HFF-Myc (cell line): ENCODE measurements at regions not wholly inside any gene's neighbourhood (a gene's known extent, or its start where the extent isn't known, plus 50 kb on each side); places are given as distances from the start of the nearest gene placed in this dataset.

Source experiments
- DNase-seq: peaks from one replicate; pipeline ENCODE4 v3.0.0-alpha.2; 2011; ENCODE audit warnings: low read depth; ENCODE audit errors: extremely low read depth
- H3K4me3 ChIP-seq: replicated peaks from 2 replicates; pipeline ENCODE4 v1.5.1; 2011; ENCODE audit warnings: low read depth, mild to moderate bottlenecking, control low read depth, low read length
- CTCF ChIP-seq: IDR thresholded peaks from 2 replicates; pipeline ENCODE4 v1.5.1; 2012; ENCODE audit warnings: mild to moderate bottlenecking, low read depth, low read length, control low read depth; ENCODE audit errors: missing control alignments

GRCh38 chr2:175478096-175478768 lies 296.7 kb upstream of the ATP5MC3 start:
- no peak for DNase-seq
- TF ChIP-seq CTCF, result no peak
- no peak overlapping the region for H3K4me3 ChIP-seq

- TF ChIP-seq CTCF, result no peak
- DNase-seq, result no peak
Measured at GRCh38 chr2:175476948-175477347, 295.4 kb upstream of the ATP5MC3 start.

DNA sequence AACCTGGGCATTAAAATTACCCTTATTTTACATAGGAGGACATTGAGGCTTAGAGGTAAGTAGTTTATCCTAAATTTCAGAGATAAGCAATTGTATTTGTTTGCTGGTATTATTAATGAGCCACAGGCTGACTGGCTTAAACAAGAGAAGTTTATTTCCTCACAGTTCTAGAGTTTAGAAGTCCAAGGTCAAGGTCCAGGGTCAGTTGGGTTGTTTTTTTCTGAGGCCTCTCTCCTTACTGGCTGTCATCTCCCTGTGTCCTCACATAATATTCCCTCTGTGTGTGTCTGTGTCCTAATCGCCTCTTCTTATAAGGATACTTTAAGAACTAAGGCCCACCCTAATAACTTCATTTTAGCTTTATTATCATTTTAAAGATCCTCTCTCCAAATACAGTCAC lies 294.9 kb upstream of the ATP5MC3 start:
- no peak for DNase-seq
- no peak overlapping the region for H3K4me3 ChIP-seq
- TF ChIP-seq CTCF, result no peak

More at GRCh38 chr2:175476948-175477347, 295.4 kb upstream of the ATP5MC3 start:
- no peak overlapping the region for H3K4me3 ChIP-seq

GRCh38 chr2:175475130-175475529 lies 293.6 kb upstream of the ATP5MC3 start:
- no peak for DNase-seq
- TF ChIP-seq CTCF, result no peak
- H3K4me3 ChIP-seq, result no peak overlapping the region

DNA sequence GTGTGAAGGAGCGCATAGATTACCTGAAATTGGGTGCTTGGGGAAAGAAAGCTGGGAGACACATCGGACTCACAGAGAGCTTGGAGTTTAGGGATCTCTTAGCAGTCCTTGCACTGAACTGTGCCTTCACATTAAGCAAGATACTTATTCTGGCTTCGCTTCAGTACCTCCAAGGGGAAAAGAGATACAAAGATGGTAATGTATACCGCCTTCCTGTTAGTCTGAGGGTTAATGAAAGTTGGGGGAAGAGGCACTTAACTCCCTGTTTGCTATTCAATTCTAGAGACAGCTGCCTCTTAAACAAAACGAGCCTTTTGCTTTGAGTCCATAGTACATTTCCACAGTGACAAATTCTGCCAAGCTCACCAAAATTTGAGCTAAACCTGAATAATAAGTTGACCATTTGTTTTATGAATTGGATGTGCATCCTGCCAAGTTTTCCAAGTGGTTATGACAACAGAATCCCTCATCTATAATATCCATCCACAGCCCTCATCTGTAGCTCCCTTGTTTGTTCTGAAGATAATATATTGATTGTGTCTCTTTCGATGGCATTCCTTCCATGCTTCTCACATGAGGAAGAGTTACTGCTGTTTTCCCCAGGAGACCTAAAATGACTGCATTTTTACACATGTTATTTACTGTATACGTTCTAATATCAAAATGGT lies 287.1 kb upstream of the ATP5MC3 start:
- DNase-seq, result no peak
- no peak for TF ChIP-seq CTCF
- no peak overlapping the region for H3K4me3 ChIP-seq

GRCh38 chr2:175465101-175465500 lies 283.6 kb upstream of the ATP5MC3 start:
- no peak for TF ChIP-seq CTCF
- DNase-seq, result no peak
- H3K4me3 ChIP-seq, result no peak overlapping the region
